GM18951 (cell line): ENCODE measurements at regions not wholly inside any gene's neighbourhood (a gene's known extent, or its start where the extent isn't known, plus 50 kb on each side); places are given as distances from the start of the nearest gene placed in this dataset.

Experiments
- POLR2A ChIP-seq: IDR thresholded peaks from 4 replicates; pipeline ENCODE4 v1.6.1; 2011; ENCODE audit warnings: mild to moderate bottlenecking; ENCODE audit not compliant: insufficient read length, insufficient read depth; ENCODE audit errors: extremely low read depth
- in situ Hi-C: fragments of 300-500 bp; cut with MboI; formaldehyde crosslinking; loops from one replicate; pipeline ENCODE4 v1.12.0; 2022; ENCODE audit warnings: low sequenced_read_pairs, mixed read lengths, inconsistent platforms; ENCODE audit not compliant: unreplicated experiment

DNA sequence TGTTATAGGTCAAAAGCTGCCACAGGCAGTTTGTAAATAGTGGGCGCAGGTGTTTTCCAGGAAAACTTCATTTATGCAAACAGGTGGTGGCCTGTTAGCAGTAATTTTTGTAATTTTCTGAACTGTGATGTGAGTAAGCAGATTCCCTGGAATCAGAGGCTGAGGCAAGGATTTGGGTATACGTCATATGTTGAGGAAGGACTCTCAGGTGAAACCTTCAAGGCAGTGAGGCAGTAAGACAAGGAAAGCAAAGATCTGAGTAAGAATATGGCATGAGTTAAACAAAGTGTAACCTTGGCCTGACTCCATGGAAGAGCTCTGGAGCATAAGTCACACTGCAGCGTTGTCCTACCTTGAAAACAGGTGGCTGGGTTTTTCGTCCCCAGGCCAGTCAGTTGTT lies 291.1 kb upstream of the BTBD3 start:
- no peak for TF ChIP-seq POLR2A
- in situ Hi-C loops, result no loop called here

DNA sequence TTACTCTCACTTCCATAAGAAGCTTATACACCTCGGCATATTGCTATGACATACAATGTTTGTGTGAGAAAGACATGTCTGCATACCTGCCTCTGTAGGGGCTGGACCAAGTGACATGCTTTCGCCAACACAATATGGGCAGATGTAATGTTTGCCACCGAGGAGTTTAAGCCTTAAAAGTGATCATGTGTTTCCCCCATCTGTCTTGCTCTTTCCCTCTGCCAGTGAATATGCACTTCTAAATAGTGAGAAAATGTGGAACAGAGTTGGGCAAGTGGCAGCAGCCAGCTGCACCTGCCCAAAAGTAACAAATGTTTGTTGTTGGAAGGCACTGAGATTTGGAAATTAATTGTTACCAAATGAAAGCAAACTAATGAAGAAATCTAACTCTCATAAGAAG lies 274.8 kb upstream of the BTBD3 start:
- TF ChIP-seq POLR2A, result no peak
- in situ Hi-C loops, result no loop called here

GRCh38 chr20:11646359-11646758 lies 271.3 kb upstream of the BTBD3 start:
- no peak for TF ChIP-seq POLR2A
- in situ Hi-C loops, result no loop called here

GRCh38 chr20:11650566-11650965 lies 267.1 kb upstream of the BTBD3 start:
- in situ Hi-C loops, result no loop called here
- no peak for TF ChIP-seq POLR2A

DNA sequence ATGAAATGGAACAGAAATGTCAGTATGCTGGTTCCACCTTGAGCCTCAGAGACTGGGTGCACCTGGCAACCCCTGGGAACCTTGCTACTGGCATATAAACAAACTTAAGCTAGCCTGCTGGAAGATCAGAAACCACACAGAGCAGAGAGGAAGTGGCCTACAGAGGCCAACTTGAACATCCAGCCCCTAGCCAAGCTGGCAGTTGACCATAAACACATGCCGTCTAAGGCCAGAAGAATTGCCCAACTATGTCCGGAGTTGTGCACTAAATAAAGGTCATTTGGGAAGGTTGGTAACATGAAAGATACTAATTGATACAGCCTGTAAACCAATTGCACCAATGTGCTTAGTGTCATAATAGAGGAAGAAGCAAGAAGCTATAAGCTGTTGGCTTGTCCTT lies 266.6 kb upstream of the BTBD3 start:
- in situ Hi-C loops, result no loop called here
- TF ChIP-seq POLR2A, result no peak

GRCh38 chr20:11651647-11652046 lies 266.0 kb upstream of the BTBD3 start:
- TF ChIP-seq POLR2A, result no peak
- in situ Hi-C loops, result no loop called here

DNA sequence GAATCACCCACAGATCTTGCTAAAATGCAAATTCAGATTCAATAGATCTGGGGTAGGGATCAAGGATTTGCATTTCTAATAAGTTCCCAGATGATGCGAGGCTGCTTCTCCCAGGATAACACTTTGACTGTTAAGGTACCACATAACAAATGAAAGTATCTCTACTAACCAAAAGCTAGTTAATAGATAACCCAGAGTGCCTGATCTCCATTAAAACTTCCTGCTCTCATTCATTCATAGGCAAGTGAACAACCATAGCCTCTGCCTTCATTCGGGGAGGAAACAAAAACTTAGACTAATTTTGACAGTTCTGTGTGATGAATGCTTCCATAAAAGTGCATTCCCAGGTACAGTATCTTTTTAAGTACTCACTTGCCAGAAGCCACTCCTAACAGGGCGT lies 265.6 kb upstream of the BTBD3 start:
- TF ChIP-seq POLR2A, result no peak
- in situ Hi-C loops, result no loop called here

DNA sequence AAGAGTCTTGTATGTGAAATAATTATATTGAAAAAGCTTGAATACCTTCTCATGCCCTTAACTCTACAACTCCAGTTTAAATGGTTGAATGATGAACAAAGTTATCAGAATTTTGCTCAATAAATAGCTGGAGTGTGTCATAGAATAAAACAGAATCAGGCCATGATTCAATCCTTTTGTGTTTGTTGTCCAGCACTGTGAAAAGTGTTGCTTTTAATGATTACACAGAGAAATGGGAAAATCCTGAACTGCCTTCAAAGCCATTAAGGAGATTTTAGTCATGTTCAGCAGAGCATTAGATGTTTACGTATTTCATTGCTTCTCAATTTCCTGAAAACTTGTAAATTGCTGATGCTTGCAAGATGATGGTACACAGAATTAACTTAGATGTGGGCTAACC lies 262.9 kb upstream of the BTBD3 start:
- in situ Hi-C loops, result no loop called here
- TF ChIP-seq POLR2A, result no peak

DNA sequence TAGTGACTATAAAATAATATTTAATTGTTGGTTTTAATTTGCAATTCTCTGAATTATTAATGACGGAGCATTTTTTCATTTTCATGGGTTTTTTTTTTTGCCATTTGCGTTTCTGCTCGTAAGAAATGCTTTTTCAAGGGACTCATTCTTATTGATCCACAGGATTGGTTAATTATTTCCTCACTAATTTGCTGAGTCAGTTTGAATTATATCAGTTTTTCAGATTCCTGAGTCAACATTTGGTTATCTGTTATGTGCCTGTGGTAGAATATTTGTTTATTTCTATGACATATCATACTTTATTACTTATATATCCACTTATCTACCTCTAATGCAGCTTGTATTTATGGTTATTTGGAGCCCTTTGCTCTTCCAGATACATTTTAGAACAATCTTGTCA lies 257.0 kb upstream of the BTBD3 start:
- no peak for TF ChIP-seq POLR2A
- in situ Hi-C loops, result no loop called here

- in situ Hi-C loops, result no loop called here
- TF ChIP-seq POLR2A, result no peak
These were observed 246.6 kb upstream of the BTBD3 start for GRCh38 chr20:11671015-11671511.

DNA sequence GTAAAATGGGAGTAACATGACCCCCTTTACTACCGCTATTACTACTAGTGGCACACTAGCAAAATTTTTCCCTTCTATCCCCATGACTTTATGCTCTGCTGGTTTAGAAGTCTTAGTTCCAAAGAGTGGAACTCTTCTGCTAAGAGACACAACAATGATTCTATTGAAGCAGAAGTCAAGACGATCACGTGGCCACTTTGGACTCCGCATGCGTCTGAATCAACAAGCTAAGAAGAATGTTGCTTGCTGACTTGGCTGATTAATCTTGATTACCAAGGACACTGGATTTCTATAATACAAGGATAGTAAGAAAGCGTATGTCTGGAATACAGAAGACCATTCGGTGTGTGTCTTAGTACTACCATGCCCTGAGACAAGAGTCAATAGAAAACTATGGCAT lies 244.7 kb upstream of the BTBD3 start:
- in situ Hi-C loops, result no loop called here
- TF ChIP-seq POLR2A, result no peak

GRCh38 chr20:11675920-11676629 lies 241.6 kb upstream of the BTBD3 start:
- TF ChIP-seq POLR2A, result no peak
- in situ Hi-C loops, result no loop called here

DNA sequence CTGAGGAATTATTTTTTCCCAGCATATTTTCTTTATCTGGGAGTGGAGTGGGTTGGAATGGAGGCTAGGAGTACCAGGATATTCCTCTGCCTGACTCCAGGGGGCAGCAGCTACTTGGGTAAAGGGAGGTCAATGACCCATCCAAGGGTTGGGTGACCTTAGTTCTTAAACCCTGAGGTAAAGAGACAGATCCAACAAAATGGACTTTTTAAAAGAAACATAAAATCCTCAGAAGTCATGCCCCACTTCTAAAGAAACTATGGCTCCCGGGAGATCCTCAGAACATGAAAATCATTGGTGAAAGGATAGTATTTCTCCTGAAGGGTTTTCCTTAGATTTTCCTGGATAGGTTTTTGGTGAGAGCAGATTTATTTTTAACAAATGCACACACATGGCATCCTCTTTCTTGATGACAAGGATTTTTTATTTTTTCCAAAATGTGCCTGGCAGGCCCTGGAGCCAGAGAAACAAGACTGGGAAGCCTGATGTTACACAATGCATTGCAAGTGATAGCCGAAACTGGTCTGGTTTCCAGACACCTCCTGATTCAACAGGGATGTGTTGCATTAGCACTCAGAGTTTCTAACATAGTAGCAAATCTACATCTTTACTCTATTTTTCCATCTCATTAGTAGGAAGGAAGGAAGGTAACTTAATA lies 240.9 kb upstream of the BTBD3 start:
- in situ Hi-C loops, result no loop called here
- no peak for TF ChIP-seq POLR2A

DNA sequence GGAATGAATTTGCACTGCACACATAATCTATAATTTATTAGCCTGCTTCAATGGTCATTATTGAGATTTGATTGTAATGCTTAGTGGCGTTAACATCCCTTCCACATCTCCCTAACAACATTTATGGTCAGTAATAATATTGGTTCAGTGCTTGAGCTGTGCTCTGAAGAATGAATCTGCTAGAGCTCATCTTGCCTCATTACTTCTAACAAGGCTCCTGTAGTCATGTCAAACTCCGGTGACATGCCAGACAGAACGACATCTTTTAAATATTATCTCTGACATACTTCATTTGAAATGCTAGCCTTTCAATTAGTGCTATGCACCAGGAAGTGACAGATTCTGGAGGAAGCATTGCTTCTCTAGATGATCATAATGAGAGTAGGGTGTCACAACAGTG lies 240.3 kb upstream of the BTBD3 start:
- TF ChIP-seq POLR2A, result no peak
- in situ Hi-C loops, result no loop called here
